ENCODE measurements at regions not wholly inside any gene's neighbourhood (a gene's known extent, or its start where the extent isn't known, plus 50 kb on each side); places are given as distances from the start of the nearest gene placed in this dataset.

DNA sequence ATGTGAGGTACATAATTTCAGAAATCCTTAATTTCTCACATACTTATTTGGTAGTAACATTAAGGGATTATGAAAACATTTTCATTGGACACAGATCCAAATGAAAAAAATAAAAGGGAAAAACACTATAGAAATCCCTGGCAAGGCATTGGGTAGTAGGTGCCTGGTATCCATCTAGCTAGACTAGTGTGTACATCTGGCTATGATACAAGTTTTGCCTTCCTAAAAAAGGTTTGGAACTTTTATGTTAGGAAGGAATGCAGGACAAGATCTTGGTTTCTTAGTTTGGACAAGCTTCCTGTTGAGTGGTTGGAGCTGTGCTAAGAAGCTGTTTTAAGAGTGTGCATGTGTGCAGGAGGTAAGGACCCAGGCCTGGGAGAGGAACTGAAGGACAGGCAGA, 252.3 kb upstream of the GLI3 start:
- FAIRE-seq: no peak

- FAIRE-seq: no peak
Measured at GRCh38 chr7:42485301-42485766, 248.3 kb upstream of the GLI3 start.

GRCh38 chr7:42483886-42484285, 246.9 kb upstream of the GLI3 start:
- FAIRE-seq: no peak

- FAIRE-seq: no peak
Measured at GRCh38 chr7:42479816-42480633, 243.0 kb upstream of the GLI3 start.

DNA sequence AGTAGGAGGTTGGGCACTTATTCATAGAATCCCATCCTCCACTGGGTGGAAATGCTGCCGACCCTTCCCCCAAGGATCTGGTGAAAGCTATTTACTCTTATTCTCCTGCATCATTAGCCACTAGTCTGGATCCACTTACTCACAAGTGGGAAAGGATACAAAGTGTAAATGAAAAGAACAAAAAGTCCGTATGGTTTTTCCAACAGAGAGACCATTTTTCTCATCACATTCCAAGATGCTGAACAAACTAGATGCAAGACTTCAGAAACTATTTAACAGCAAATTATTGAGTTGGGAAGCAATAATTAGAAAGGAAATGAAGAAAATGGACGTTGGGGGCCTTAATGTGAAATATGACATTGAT, 242.4 kb upstream of the GLI3 start:
- FAIRE-seq: no peak

- no peak for FAIRE-seq
Measured at GRCh38 chr7:42478717-42479116, 241.7 kb upstream of the GLI3 start.

- no peak for FAIRE-seq
Measured at GRCh38 chr7:42476255-42476654, 239.2 kb upstream of the GLI3 start.

DNA sequence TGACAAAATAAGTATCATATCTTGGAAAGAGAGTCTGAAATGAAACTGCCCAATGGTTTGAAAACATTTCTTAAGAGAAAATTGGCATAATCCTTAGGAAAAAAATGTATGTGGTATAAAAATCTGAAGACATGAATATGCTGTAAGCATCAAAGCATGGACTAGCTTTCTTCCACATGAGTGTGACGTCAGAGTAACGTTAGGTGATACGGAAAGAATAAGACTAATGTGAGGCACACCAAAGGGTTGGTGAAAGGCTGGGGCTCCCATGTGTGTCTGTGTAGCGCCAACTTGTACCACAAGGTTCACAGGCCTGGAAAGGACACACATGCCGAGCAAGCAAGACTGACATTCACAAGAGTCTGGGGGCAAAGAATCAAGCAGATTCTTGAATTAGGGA, 238.1 kb upstream of the GLI3 start:
- FAIRE-seq: no peak

- no peak for FAIRE-seq
Measured at GRCh38 chr7:42473099-42473498, 236.1 kb upstream of the GLI3 start.

GRCh38 chr7:42471573-42472174, 234.7 kb upstream of the GLI3 start:
- FAIRE-seq: no peak

- no peak for FAIRE-seq
Measured at GRCh38 chr7:42469341-42469740, 232.3 kb upstream of the GLI3 start.

DNA sequence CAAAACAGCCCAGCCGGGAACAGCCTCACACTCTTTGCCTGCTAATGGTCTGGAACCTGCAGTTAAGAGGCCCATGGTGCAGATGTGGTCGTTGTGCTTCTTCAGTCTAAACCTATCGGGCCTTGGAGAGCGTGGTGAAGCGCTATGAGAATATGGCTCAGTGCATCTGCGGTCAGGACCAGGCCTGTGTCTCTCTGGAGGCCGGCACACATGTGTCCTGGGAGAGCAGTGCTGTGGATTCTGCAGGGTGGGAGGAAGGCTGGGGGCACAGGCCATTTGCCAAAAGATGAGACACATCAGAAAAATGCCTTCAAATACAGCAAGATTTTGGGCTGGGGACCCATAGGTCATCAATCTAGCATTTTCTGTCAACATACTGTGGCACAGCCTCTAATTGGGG, 231.5 kb upstream of the GLI3 start:
- FAIRE-seq: no peak

GRCh38 chr7:42461537-42461936, 224.5 kb upstream of the GLI3 start:
- no peak for FAIRE-seq

GRCh38 chr7:42460933-42461332, 223.9 kb upstream of the GLI3 start:
- FAIRE-seq: no peak

GRCh38 chr7:42460148-42460547, 223.1 kb upstream of the GLI3 start:
- FAIRE-seq: no peak

GRCh38 chr7:42457663-42458062, 220.7 kb upstream of the GLI3 start:
- no peak for FAIRE-seq

DNA sequence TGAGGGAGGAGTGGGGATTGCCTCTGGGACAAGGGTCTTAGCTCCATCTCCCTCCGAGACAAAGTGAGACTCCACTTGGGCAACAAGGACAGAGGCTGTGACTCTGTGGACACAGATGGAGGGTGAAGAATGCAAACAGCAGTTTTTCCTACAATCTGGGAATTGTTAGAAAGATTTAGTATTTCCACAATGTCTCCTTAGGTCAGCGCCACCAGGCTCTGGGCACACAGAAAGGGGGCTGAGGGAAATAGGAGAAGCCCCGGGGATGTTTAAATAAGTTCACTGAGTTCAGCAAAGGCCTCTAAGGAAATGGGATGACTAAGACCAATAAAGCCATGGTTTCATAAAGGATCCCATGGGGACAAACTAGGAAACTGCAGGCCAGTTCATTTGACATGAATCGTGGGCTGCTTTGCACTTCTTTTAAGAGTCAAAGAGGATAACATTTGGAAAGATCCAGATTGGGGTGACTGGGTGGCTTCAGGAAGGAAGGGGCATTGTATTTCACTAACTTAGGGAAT, 219.8 kb upstream of the GLI3 start:
- FAIRE-seq: no peak

DNA sequence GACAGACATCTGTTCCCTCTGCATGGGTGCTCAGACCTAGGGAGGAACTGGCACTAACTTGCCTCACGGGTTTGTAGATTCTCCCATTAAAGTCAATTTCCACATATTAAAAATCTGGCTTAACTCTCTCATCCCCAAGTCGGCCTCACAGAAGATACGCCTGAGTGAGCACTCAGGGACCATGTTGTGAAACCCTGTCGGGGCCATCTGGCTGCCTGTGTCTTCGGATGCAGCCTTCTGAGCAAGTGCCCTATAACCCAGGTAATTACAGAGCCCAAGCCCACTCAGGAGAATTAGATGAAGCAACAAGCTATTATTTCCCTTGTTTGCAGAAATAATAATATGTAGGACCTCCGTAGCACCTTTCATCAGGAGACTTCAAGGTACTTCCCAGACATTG, 219.3 kb upstream of the GLI3 start:
- no peak for FAIRE-seq

- FAIRE-seq: no peak
Measured at GRCh38 chr7:42453931-42454361, 216.9 kb upstream of the GLI3 start.

DNA sequence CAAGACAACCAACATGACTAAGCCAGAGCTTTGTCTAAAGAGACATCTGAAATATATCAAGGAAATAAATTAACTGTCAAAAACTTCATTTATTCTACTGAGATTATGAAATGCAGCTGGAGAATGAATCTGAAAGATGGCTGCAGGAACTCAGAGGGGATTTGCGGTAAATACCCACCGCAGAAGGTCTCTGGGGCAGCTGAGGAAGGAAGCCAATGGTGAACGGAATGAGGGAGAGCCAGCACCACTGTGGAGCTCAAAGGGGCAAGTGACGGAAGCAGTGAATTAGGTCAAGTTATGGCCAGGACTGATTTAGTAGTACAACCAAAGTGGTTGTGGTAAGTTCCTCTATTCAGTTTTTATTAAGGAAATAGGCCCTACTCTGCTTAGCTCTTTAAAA, 215.3 kb upstream of the GLI3 start:
- FAIRE-seq: no peak

GRCh38 chr7:42449431-42449830, 212.4 kb upstream of the GLI3 start:
- no peak for FAIRE-seq

DNA sequence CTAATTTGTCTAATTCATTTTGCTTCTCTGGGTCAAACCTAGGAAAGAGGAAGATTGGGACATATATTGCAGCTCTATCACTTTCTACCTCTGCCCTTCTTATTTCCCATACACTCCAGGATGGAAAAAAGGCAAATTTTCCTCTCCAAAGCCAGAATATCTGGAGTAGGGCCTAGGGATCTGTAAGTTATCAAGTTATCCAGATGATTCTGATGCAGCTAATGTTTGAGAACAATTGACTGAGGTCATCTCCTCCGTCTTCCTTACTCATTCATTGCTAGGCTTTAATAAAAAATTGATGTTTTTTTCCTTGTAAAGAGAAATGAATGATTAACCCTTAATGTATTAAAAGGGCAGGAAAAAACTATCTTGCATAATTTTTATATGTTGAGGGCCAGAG, 211.9 kb upstream of the GLI3 start:
- no peak for FAIRE-seq

GRCh38 chr7:42445691-42446090, 208.7 kb upstream of the GLI3 start:
- FAIRE-seq: no peak

GRCh38 chr7:42440951-42441350, 203.9 kb upstream of the GLI3 start:
- no peak for FAIRE-seq
